ENCODE measurements at regions not wholly inside any gene's neighbourhood (a gene's known extent, or its start where the extent isn't known, plus 50 kb on each side); places are given as distances from the start of the nearest gene placed in this dataset.
"Not testable (repeated sequence)": the region's sequence is repeated elsewhere in the genome, so short reads cannot be mapped to it uniquely, and the experiment has no call there.

GRCh38 chr4:117014236-117014635 is 71.1 kb downstream of the TRAM1L1 start:
- intact Hi-C loops (cut with DNase I), result no loop called here
- ATAC-seq (ENCODE audit: poor library complexity), result no peak

GRCh38 chr4:117010671-117011070 is 74.7 kb downstream of the TRAM1L1 start:
- ATAC-seq (ENCODE audit: poor library complexity) (no peak), DNase-seq (no peak)
- intact Hi-C loops (cut with DNase I), result no loop called here

More at GRCh38 chr4:117014236-117014635, 71.1 kb downstream of the TRAM1L1 start:
- DNase-seq, result no peak

GRCh38 chr4:117001077-117001476 is 84.3 kb downstream of the TRAM1L1 start:
- no peak for ATAC-seq (ENCODE audit: poor library complexity)
- intact Hi-C loops (cut with DNase I), result no loop called here
- DNase-seq, result no peak

GRCh38 chr4:116982656-116983055 is 102.7 kb downstream of the TRAM1L1 start:
- DNase-seq (no peak), ATAC-seq (ENCODE audit: poor library complexity) (no peak)
- intact Hi-C loops (cut with DNase I), result no loop called here

- ATAC-seq (ENCODE audit: poor library complexity); intact Hi-C loops (cut with DNase I); DNase-seq: not testable (repeated sequence)
These were observed 104.9 kb downstream of the TRAM1L1 start for GRCh38 chr4:116980436-116980835.

GRCh38 chr4:116959045-116959444 is 126.3 kb downstream of the TRAM1L1 start:
- intact Hi-C loops (cut with DNase I), result no loop called here
- ATAC-seq (ENCODE audit: poor library complexity), result no peak

GRCh38 chr4:116953947-116954346 is 131.4 kb downstream of the TRAM1L1 start:
- ATAC-seq (ENCODE audit: poor library complexity) (no peak), DNase-seq (no peak)
- intact Hi-C loops (cut with DNase I), result no loop called here

More at GRCh38 chr4:116959045-116959444, 126.3 kb downstream of the TRAM1L1 start:
- no peak for DNase-seq

- intact Hi-C loops (cut with DNase I), result no loop called here
- DNase-seq (no peak), ATAC-seq (ENCODE audit: poor library complexity) (no peak)
These were observed 132.7 kb downstream of the TRAM1L1 start for GRCh38 chr4:116952530-116953136.

- DNase-seq, result no peak
- ATAC-seq (ENCODE audit: poor library complexity), result no peak
- intact Hi-C loops (cut with DNase I), result no loop called here
These were observed 135.5 kb downstream of the TRAM1L1 start for GRCh38 chr4:116949856-116950255.

GRCh38 chr4:116942315-116942714 is 143.1 kb downstream of the TRAM1L1 start:
- DNase-seq, result no peak

GRCh38 chr4:116930329-116930728 is 155.0 kb downstream of the TRAM1L1 start:
- ATAC-seq (ENCODE audit: poor library complexity), result no peak
- no peak for DNase-seq
- intact Hi-C loops (cut with DNase I), result no loop called here

More at GRCh38 chr4:116942315-116942714, 143.1 kb downstream of the TRAM1L1 start:
- ATAC-seq (ENCODE audit: poor library complexity), result no peak
- intact Hi-C loops (cut with DNase I), result no loop called here

GRCh38 chr4:116926631-116927295 is 158.6 kb downstream of the TRAM1L1 start:
- DNase-seq (no peak), ATAC-seq (ENCODE audit: poor library complexity) (no peak)
- intact Hi-C loops (cut with DNase I), result no loop called here

- no peak for DNase-seq
- intact Hi-C loops (cut with DNase I), result no loop called here
- no peak for ATAC-seq (ENCODE audit: poor library complexity)
These were observed 159.4 kb downstream of the TRAM1L1 start for GRCh38 chr4:116925900-116926457.

GRCh38 chr4:116923389-116923788 is 162.0 kb downstream of the TRAM1L1 start:
- intact Hi-C loops (cut with DNase I), result no loop called here
- ATAC-seq (ENCODE audit: poor library complexity), result no peak
- DNase-seq, result no peak

GRCh38 chr4:116913451-116913850 is 171.9 kb downstream of the TRAM1L1 start:
- DNase-seq, result no peak
- intact Hi-C loops (cut with DNase I), result no loop called here
- no peak for ATAC-seq (ENCODE audit: poor library complexity)

GRCh38 chr4:116906758-116907157 is 178.6 kb downstream of the TRAM1L1 start:
- DNase-seq (no peak), ATAC-seq (ENCODE audit: poor library complexity) (no peak)
- intact Hi-C loops (cut with DNase I), result no loop called here

- DNase-seq (no peak), ATAC-seq (ENCODE audit: poor library complexity) (no peak)
- intact Hi-C loops (cut with DNase I), result no loop called here
These were observed 185.8 kb downstream of the TRAM1L1 start for GRCh38 chr4:116899561-116899960.

GRCh38 chr4:116885579-116885978 is 199.8 kb downstream of the TRAM1L1 start:
- ATAC-seq (ENCODE audit: poor library complexity) (no peak), DNase-seq (no peak)
- intact Hi-C loops (cut with DNase I), result no loop called here

- DNase-seq (no peak), ATAC-seq (ENCODE audit: poor library complexity) (no peak)
- intact Hi-C loops (cut with DNase I), result no loop called here
These were observed 202.9 kb downstream of the TRAM1L1 start for GRCh38 chr4:116882503-116882902.

- intact Hi-C loops (cut with DNase I), result no loop called here
- DNase-seq (no peak), ATAC-seq (ENCODE audit: poor library complexity) (no peak)
These were observed 204.3 kb downstream of the TRAM1L1 start for GRCh38 chr4:116881077-116881476.

Data from Right ventricle myocardium superior (tissue), 1 donor.